ENCODE measurements at regions not wholly inside any gene's neighbourhood (a gene's known extent, or its start where the extent isn't known, plus 50 kb on each side); places are given as distances from the start of the nearest gene placed in this dataset.

GRCh38 chr18:45334191-45334590 is 281.1 kb upstream of the SLC14A2 start:
- TF ChIP-seq EZH2 (IDR thresholded peaks at IDR 0.05): no peak
- TF ChIP-seq EZH2phosphoT487 (IDR thresholded peaks at IDR 0.05): no peak
- TF ChIP-seq CTCF (IDR thresholded peaks at IDR 0.05): no peak
- Histone ChIP-seq H2AFZ (replicated peaks) (no peak overlapping the region), H3K27ac (no peak overlapping the region), H3K9ac (no peak overlapping the region), H3K4me3 (no peak overlapping the region), H3F3A (ENCODE audit: low read depth) (no peaks in the 10 kb centered on the region), H3K79me2 (ENCODE audit: low read depth) (no peaks in the 10 kb centered on the region), H3K36me3 (no peaks in the 10 kb centered on the region), H3K9me3 (ENCODE audit: low read depth) (no peaks in the 10 kb centered on the region), H4K20me1 (ENCODE audit: low read depth) (no peaks in the 10 kb centered on the region), H3K4me2 (no peak overlapping the region), H3K27me3 (no peaks in the 10 kb centered on the region), H3K4me1 (peaks cover 8% of the 10 kb centered on the region)
- H3K9me3 Mint-ChIP-seq: no peaks in the 10 kb centered on the region
- peaks cover 3% of the 10 kb centered on the region for H3K4me1 Mint-ChIP-seq
- H3K27ac Mint-ChIP-seq: no peak overlapping the region
- H3K4me3 Mint-ChIP-seq: no peak overlapping the region
- no peaks in the 10 kb centered on the region for H3K27me3 Mint-ChIP-seq (ENCODE audit: insufficient read depth, low read depth)
- DNase-seq (ENCODE audit: low spot score): no peak
- no peaks in the 10 kb centered on the region for H3K36me3 Mint-ChIP-seq

GRCh38 chr18:45335282-45336043 is 279.8 kb upstream of the SLC14A2 start:
- Mint-ChIP-seq H3K4me3 (no peak overlapping the region), H3K36me3 (no peaks in the 10 kb centered on the region), H3K27ac (no peak overlapping the region), H3K27me3 (ENCODE audit: insufficient read depth, low read depth) (no peaks in the 10 kb centered on the region), H3K4me1 (peaks cover 3% of the 10 kb centered on the region), H3K9me3 (no peaks in the 10 kb centered on the region)
- Histone ChIP-seq H3K79me2 (ENCODE audit: low read depth) (no peaks in the 10 kb centered on the region), H4K20me1 (ENCODE audit: low read depth) (no peaks in the 10 kb centered on the region), H3K4me3 (no peak overlapping the region), H3K9ac (no peak overlapping the region), H3K27me3 (no peaks in the 10 kb centered on the region), H3K27ac (no peak overlapping the region), H2AFZ (replicated peaks) (peak overlapping the region; percentile 55), H3F3A (ENCODE audit: low read depth) (no peaks in the 10 kb centered on the region), H3K4me2 (no peak overlapping the region), H3K4me1 (peaks cover 8% of the 10 kb centered on the region), H3K9me3 (ENCODE audit: low read depth) (no peaks in the 10 kb centered on the region), H3K36me3 (no peaks in the 10 kb centered on the region)
- TF ChIP-seq EZH2 (IDR thresholded peaks at IDR 0.05) (no peak), EZH2phosphoT487 (IDR thresholded peaks at IDR 0.05) (no peak), CTCF (IDR thresholded peaks at IDR 0.05) (no peak)
- no peak for DNase-seq (ENCODE audit: low spot score)

GRCh38 chr18:45336448-45336847 is 278.8 kb upstream of the SLC14A2 start:
- Mint-ChIP-seq H3K9me3 (no peaks in the 10 kb centered on the region), H3K36me3 (no peaks in the 10 kb centered on the region), H3K4me1 (peaks cover 3% of the 10 kb centered on the region), H3K4me3 (no peak overlapping the region), H3K27ac (no peak overlapping the region), H3K27me3 (ENCODE audit: insufficient read depth, low read depth) (no peaks in the 10 kb centered on the region)
- Histone ChIP-seq H3K4me1 (peaks cover 8% of the 10 kb centered on the region), H3K9me3 (ENCODE audit: low read depth) (no peaks in the 10 kb centered on the region), H2AFZ (replicated peaks) (no peak overlapping the region), H3F3A (ENCODE audit: low read depth) (no peaks in the 10 kb centered on the region), H4K20me1 (ENCODE audit: low read depth) (no peaks in the 10 kb centered on the region), H3K36me3 (no peaks in the 10 kb centered on the region), H3K27ac (no peak overlapping the region), H3K4me2 (no peak overlapping the region), H3K9ac (no peak overlapping the region), H3K79me2 (ENCODE audit: low read depth) (no peaks in the 10 kb centered on the region), H3K4me3 (no peak overlapping the region), H3K27me3 (no peaks in the 10 kb centered on the region)
- no peak for DNase-seq (ENCODE audit: low spot score)
- TF ChIP-seq EZH2phosphoT487 (IDR thresholded peaks at IDR 0.05) (no peak), CTCF (IDR thresholded peaks at IDR 0.05) (no peak), EZH2 (IDR thresholded peaks at IDR 0.05) (no peak)
